ENCODE measurements at regions not wholly inside any gene's neighbourhood (a gene's known extent, or its start where the extent isn't known, plus 50 kb on each side); places are given as distances from the start of the nearest gene placed in this dataset.

DNA sequence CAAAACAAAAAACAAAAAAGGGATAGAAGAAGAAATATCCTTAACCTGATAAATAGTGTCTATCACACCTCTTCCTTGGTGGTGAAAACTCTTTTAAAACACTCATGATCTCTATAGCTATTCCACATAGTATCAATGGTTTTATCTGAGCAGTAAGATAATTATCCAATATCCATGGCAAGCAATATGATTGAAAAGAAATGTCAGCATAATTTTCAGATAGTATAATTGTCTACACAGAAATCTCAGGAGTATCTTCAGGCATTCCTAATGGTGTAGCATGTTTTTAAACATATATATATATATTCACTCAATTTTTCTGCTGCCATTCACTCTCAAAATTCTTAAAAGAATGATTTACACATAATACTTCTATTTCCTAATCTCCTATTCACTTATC, 938.0 kb upstream of the SLC35B3 start:
- ChIA-PET RAD21 (ENCODE audit: low non-redundant PET in 1 of 2, low total read pairs in 2 of 2, uncharacterized antibody in 2 of 2, unreplicated experiment in 2 of 2) (no interaction called here), CTCF (no interaction called here), POLR2A (no interaction called here)
- Histone ChIP-seq H3K4me2 (ENCODE audit: low read length) (no peak overlapping the region), H2AFZ (ENCODE audit: low read depth, low read length, poor library complexity, severe bottlenecking) (no peak overlapping the region), H3K27ac (ENCODE audit: low read depth, low read length) (no peak overlapping the region), H3K27me3 (ENCODE audit: insufficient read depth, low read length) (no peaks in the 10 kb centered on the region), H3K4me1 (ENCODE audit: control insufficient read depth in 1 of 2, insufficient read depth in 2 of 2, low read length in 2 of 2) (no peaks in the 10 kb centered on the region), H3K9me2 (ENCODE audit: insufficient read depth) (no peaks in the 10 kb centered on the region), H3K79me2 (ENCODE audit: insufficient read depth, low read length) (no peaks in the 10 kb centered on the region), H3K9me3 (ENCODE audit: control insufficient read depth in 1 of 2, insufficient read depth in 1 of 2, low read depth in 1 of 2, low read length in 2 of 2) (no peaks in the 10 kb centered on the region), H4K20me1 (ENCODE audit: insufficient read depth) (no peaks in the 10 kb centered on the region), H3K4me3 (replicated peaks in 1 of 2; ENCODE audit: low read depth in 1 of 2, low read length in 2 of 2) (no peak overlapping the region), H3K9ac (ENCODE audit: low read length) (no peak overlapping the region), H3K36me3 (ENCODE audit: control insufficient read depth in 1 of 2, insufficient read depth in 2 of 2, low read length in 2 of 2) (no peaks in the 10 kb centered on the region)
- TF ChIP-seq FOSL1 (IDR thresholded peaks at IDR 0.05; ENCODE audit: low read depth) (no peak), POLR2A (IDR thresholded peaks at IDR 0.05; ENCODE audit: borderline replicate concordance, extremely low read depth, insufficient read depth, insufficient read length) (no peak), EZH2phosphoT487 (IDR thresholded peaks at IDR 0.05; ENCODE audit: borderline replicate concordance) (no peak), POLR2AphosphoS5 (IDR thresholded peaks at IDR 0.05; ENCODE audit: low read depth, low read length) (no peak)
- TF ChIP-seq, protein P1, sequence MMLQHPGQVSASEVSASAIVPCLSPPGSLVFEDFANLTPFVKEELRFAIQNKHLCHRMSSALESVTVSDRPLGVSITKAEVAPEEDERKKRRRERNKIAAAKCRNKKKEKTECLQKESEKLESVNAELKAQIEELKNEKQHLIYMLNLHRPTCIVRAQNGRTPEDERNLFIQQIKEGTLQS (IDR thresholded peaks at IDR 0.05): no peak
- no TSS peak for BruUV-seq (replicated peaks)
- no peak for DNase-seq (ENCODE audit: low read depth, low spot score)
- intact Hi-C loops (cut with micrococcal nuclease): no loop called here
- ATAC-seq: no peak

DNA sequence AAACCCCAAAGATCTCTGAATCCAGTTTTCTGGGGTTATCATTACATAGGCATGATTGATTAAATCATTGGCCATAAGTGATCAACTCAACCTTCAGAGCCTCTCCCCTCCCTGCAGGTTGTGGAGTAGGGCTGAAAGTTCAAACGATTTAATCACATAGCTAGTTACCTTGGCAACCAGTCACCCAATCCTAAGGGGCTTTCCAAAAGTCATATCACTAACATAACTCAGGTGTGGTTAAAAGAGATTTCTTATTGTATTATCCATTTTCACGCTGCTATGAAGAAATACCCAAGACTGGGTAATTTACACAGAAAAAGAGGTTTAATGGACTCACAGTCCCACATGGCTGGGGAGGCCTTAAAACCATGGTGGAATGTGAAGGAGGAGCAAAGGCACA, 935.1 kb upstream of the SLC35B3 start:
- BruUV-seq (replicated peaks): no TSS peak
- TF ChIP-seq EGR1 (IDR thresholded peaks at IDR 0.05; ENCODE audit: low read depth) (no peak), POLR2A (IDR thresholded peaks at IDR 0.05; ENCODE audit: borderline replicate concordance, extremely low read depth, insufficient read depth, insufficient read length) (no peak), POLR2AphosphoS5 (IDR thresholded peaks at IDR 0.05; ENCODE audit: low read depth, low read length) (no peak), ZFX (IDR thresholded peaks at IDR 0.05) (no peak), TCF7L2 (IDR thresholded peaks at IDR 0.05; ENCODE audit: borderline replicate concordance, extremely low read depth, insufficient read depth, insufficient read length) (no peak), JUND (IDR thresholded peaks at IDR 0.05) (no peak), EZH2 (IDR thresholded peaks at IDR 0.05) (no peak), ELF1 (IDR thresholded peaks at IDR 0.05; ENCODE audit: borderline replicate concordance, low read depth) (no peak), SRF (IDR thresholded peaks at IDR 0.05; ENCODE audit: low read depth) (no peak)
- TF ChIP-seq, protein P2, sequence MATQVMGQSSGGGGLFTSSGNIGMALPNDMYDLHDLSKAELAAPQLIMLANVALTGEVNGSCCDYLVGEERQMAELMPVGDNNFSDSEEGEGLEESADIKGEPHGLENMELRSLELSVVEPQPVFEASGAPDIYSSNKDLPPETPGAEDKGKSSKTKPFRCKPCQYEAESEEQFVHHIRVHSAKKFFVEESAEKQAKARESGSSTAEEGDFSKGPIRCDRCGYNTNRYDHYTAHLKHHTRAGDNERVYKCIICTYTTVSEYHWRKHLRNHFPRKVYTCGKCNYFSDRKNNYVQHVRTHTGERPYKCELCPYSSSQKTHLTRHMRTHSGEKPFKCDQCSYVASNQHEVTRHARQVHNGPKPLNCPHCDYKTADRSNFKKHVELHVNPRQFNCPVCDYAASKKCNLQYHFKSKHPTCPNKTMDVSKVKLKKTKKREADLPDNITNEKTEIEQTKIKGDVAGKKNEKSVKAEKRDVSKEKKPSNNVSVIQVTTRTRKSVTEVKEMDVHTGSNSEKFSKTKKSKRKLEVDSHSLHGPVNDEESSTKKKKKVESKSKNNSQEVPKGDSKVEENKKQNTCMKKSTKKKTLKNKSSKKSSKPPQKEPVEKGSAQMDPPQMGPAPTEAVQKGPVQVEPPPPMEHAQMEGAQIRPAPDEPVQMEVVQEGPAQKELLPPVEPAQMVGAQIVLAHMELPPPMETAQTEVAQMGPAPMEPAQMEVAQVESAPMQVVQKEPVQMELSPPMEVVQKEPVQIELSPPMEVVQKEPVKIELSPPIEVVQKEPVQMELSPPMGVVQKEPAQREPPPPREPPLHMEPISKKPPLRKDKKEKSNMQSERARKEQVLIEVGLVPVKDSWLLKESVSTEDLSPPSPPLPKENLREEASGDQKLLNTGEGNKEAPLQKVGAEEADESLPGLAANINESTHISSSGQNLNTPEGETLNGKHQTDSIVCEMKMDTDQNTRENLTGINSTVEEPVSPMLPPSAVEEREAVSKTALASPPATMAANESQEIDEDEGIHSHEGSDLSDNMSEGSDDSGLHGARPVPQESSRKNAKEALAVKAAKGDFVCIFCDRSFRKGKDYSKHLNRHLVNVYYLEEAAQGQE (IDR thresholded peaks at IDR 0.05; ENCODE audit: low read depth): no peak
- POLR2A ChIA-PET: no interaction called here

More for the DNA sequence above, 935.1 kb upstream of the SLC35B3 start:
- DNase-seq (ENCODE audit: low read depth, low spot score) (no peak), ATAC-seq (no peak)
- H3K36me3 ChIP-seq (ENCODE audit: control insufficient read depth in 1 of 2, insufficient read depth in 2 of 2, low read length in 2 of 2): no peaks in the 10 kb centered on the region
- no peak overlapping the region for H3K27ac ChIP-seq (ENCODE audit: low read depth, low read length)
- H3K4me2 ChIP-seq (ENCODE audit: low read length): no peak overlapping the region
- H3K9ac ChIP-seq (ENCODE audit: low read length): no peak overlapping the region
- no peaks in the 10 kb centered on the region for H4K20me1 ChIP-seq (ENCODE audit: insufficient read depth)
- H3K79me2 ChIP-seq (ENCODE audit: insufficient read depth, low read length): no peaks in the 10 kb centered on the region
- H3K4me3 ChIP-seq (replicated peaks in 1 of 2; ENCODE audit: low read depth in 1 of 2, low read length in 2 of 2): no peak overlapping the region
- intact Hi-C loops (cut with micrococcal nuclease): no loop called here
- CTCF ChIA-PET: no interaction called here
- no peak overlapping the region for H2AFZ ChIP-seq (ENCODE audit: low read depth, low read length, poor library complexity, severe bottlenecking)
- H3K9me2 ChIP-seq (ENCODE audit: insufficient read depth): no peaks in the 10 kb centered on the region
- H3K4me1 ChIP-seq (ENCODE audit: control insufficient read depth in 1 of 2, insufficient read depth in 2 of 2, low read length in 2 of 2): no peaks in the 10 kb centered on the region
- no peaks in the 10 kb centered on the region for H3K27me3 ChIP-seq (ENCODE audit: insufficient read depth, low read length)
- RAD21 ChIA-PET (ENCODE audit: low non-redundant PET in 1 of 2, low total read pairs in 2 of 2, uncharacterized antibody in 2 of 2, unreplicated experiment in 2 of 2): no interaction called here
- no peaks in the 10 kb centered on the region for H3K9me3 ChIP-seq (ENCODE audit: control insufficient read depth in 1 of 2, insufficient read depth in 1 of 2, low read depth in 1 of 2, low read length in 2 of 2)
